ENCODE measurements at regions not wholly inside any gene's neighbourhood (a gene's known extent, or its start where the extent isn't known, plus 50 kb on each side); places are given as distances from the start of the nearest gene placed in this dataset.

DNA sequence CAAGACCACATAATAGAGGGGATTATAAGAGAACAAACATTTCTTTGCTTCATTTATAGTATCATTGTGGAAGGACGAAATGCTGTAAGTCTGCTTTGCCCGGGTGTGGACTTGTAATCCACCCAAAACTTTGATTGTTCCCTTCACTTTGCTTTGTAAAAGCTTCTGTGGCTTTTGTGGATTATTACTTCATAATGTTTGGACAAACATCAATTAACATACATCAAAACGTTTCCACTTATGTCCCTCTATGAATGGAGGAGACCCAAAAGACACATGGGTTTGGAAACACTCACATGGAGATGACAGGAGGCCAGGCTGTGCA, 415.4 kb downstream of the SPRY1 start:
- no peak for TF ChIP-seq EZH2 (IDR thresholded peaks at IDR 0.05; ENCODE audit: borderline replicate concordance, low read length)
- no peak for TF ChIP-seq CTCF (IDR thresholded peaks at IDR 0.05; ENCODE audit: low read length)
